GM21786 (cell line): ENCODE measurements at regions not wholly inside any gene's neighbourhood (a gene's known extent, or its start where the extent isn't known, plus 50 kb on each side); places are given as distances from the start of the nearest gene placed in this dataset.

Source experiments
- ATAC-seq: cut with Tn5 transposase; IDR thresholded peaks from one replicate; pipeline ENCODE4 v1.9.1; 2021; ENCODE audit not compliant: unreplicated experiment

GRCh38 chr6:15781333-15781732 lies 118.5 kb upstream of the DTNBP1 start:
- no peak for ATAC-seq

- ATAC-seq, result no peak
These were observed 117.6 kb upstream of the DTNBP1 start for GRCh38 chr6:15780437-15780836.

- ATAC-seq, result no peak
These were observed 116.9 kb upstream of the DTNBP1 start for GRCh38 chr6:15779726-15780125.

GRCh38 chr6:15776458-15776980 lies 113.7 kb upstream of the DTNBP1 start:
- peak; percentile 80 for ATAC-seq

GRCh38 chr6:15775741-15776140 lies 112.9 kb upstream of the DTNBP1 start:
- ATAC-seq, result no peak

- no peak for ATAC-seq
These were observed 112.3 kb upstream of the DTNBP1 start for GRCh38 chr6:15775076-15775634.

GRCh38 chr6:15773806-15774410 lies 111.1 kb upstream of the DTNBP1 start:
- no peak for ATAC-seq

- peak; percentile 86 for ATAC-seq
These were observed 107.7 kb upstream of the DTNBP1 start for GRCh38 chr6:15770347-15771143.

- no peak for ATAC-seq
These were observed 106.7 kb upstream of the DTNBP1 start for GRCh38 chr6:15769511-15770018.

GRCh38 chr6:15768999-15769398 lies 106.2 kb upstream of the DTNBP1 start:
- no peak for ATAC-seq

- ATAC-seq, result no peak
These were observed 101.0 kb upstream of the DTNBP1 start for GRCh38 chr6:15763837-15764236.

- ATAC-seq, result no peak
These were observed 100.5 kb upstream of the DTNBP1 start for GRCh38 chr6:15763364-15763763.

GRCh38 chr6:15761045-15761502 lies 98.2 kb upstream of the DTNBP1 start:
- no peak for ATAC-seq

GRCh38 chr6:15758631-15759215 lies 95.9 kb upstream of the DTNBP1 start:
- ATAC-seq, result no peak

GRCh38 chr6:15755526-15755925 lies 92.7 kb upstream of the DTNBP1 start:
- no peak for ATAC-seq

GRCh38 chr6:15754706-15755079 lies 91.9 kb upstream of the DTNBP1 start:
- no peak for ATAC-seq

- ATAC-seq, result no peak
These were observed 91.3 kb upstream of the DTNBP1 start for GRCh38 chr6:15754035-15754705.

GRCh38 chr6:15752820-15753219 lies 90.0 kb upstream of the DTNBP1 start:
- ATAC-seq, result no peak

GRCh38 chr6:15751721-15752350 lies 89.0 kb upstream of the DTNBP1 start:
- ATAC-seq, result no peak

- ATAC-seq, result no peak
These were observed 85.5 kb upstream of the DTNBP1 start for GRCh38 chr6:15748341-15748740.
